Tibial artery (tissue), 4 donors: ENCODE measurements at regions not wholly inside any gene's neighbourhood (a gene's known extent, or its start where the extent isn't known, plus 50 kb on each side); places are given as distances from the start of the nearest gene placed in this dataset.

Experiments used
- DNase-seq, 2 donors: peaks; one replicate each; pipeline ENCODE4 v3.0.0-alpha.2; 2019
- H3K27ac ChIP-seq, 2 donors: fragments of 200-600 bp; sonication (generic) in 1 of 2; 1 replicate in 1 of 2; 2 replicates in 1 of 2; pipeline ENCODE4 v1.5.1; 2018 to 2019; ENCODE audit warnings: mild to moderate bottlenecking in 1 of 2
- H3K27me3 ChIP-seq, 2 donors: fragments of 200-600 bp; sonication (generic) in 1 of 2; one replicate each; pipeline versions ENCODE4 v1.5.1 to v1.6.0; 2016 to 2019
- H3K36me3 ChIP-seq, 3 donors: fragments of 200-600 bp; sonication (generic) in 2 of 3; one replicate each; pipeline ENCODE4 v1.5.1; 2016 to 2019; ENCODE audit warnings: mild to moderate bottlenecking in 2 of 3
- H3K4me1 ChIP-seq, 4 donors: fragments of 200-600 bp; sonication (generic) in 2 of 4; 1 replicate in 3 of 4; 2 replicates in 1 of 4; pipeline ENCODE4 v1.5.1; 2016 to 2019
- H3K4me3 ChIP-seq, 2 donors: fragments of 200-600 bp; sonication (generic) in 1 of 2; 1 replicate in 1 of 2; 2 replicates in 1 of 2; pipeline ENCODE4 v1.5.1; 2018 to 2019; ENCODE audit warnings: mild to moderate bottlenecking in 2 of 2
- H3K9me3 ChIP-seq, 3 donors: fragments of 200-600 bp; sonication (generic) in 1 of 3; one replicate each; pipeline ENCODE4 v1.5.1; 2016 to 2019
- intact Hi-C: fragments of 100-400 bp; cut with DNase I; formaldehyde crosslinking; loops from one replicate; pipeline ENCODE4 v1.15.0; 2023; ENCODE audit warnings: low total_unique reads
- TF ChIP-seq, protein P1 (sequence below), 2 experiments: fragments of 200-600 bp in 1 of 2; fragments of 450-650 bp in 1 of 2; IDR thresholded peaks; one replicate each; pipeline ENCODE4 v1.5.1; 2017 to 2019; ENCODE audit warnings: antibody characterized with exemption in 2 of 2, mild to moderate bottlenecking in 1 of 2, moderate library complexity in 1 of 2

DNA sequence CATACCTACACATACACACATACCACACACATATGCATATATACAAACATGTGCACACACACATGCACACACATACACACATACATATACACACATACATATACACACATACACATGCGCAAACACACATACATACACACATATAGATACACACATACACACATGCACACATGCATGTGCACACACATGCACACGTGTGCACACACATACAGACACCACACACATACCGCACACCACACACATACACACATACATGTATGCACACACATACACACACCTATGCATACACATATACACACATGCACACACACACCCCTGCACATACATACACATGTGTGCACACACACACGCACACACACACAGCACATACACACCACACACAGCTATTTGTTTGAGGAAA lies 236.5 kb downstream of the WDR11 start:
- Histone ChIP-seq H3K4me3 (no peak overlapping the region), H3K9me3 (no peaks in the 10 kb centered on the region), H3K36me3 (no peaks in the 10 kb centered on the region), H3K27me3 (peaks cover 0 to 3% of the 10 kb centered on the region in 2 donors), H3K4me1 (peaks cover 0 to 10% (median 0%) of the 10 kb centered on the region in 4 donors), H3K27ac (no peak overlapping the region)
- intact Hi-C loops = no loop called here
- DNase-seq = no peak
- TF ChIP-seq, protein P1, sequence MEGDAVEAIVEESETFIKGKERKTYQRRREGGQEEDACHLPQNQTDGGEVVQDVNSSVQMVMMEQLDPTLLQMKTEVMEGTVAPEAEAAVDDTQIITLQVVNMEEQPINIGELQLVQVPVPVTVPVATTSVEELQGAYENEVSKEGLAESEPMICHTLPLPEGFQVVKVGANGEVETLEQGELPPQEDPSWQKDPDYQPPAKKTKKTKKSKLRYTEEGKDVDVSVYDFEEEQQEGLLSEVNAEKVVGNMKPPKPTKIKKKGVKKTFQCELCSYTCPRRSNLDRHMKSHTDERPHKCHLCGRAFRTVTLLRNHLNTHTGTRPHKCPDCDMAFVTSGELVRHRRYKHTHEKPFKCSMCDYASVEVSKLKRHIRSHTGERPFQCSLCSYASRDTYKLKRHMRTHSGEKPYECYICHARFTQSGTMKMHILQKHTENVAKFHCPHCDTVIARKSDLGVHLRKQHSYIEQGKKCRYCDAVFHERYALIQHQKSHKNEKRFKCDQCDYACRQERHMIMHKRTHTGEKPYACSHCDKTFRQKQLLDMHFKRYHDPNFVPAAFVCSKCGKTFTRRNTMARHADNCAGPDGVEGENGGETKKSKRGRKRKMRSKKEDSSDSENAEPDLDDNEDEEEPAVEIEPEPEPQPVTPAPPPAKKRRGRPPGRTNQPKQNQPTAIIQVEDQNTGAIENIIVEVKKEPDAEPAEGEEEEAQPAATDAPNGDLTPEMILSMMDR (IDR thresholded peaks at IDR 0.05) = no peak

DNA sequence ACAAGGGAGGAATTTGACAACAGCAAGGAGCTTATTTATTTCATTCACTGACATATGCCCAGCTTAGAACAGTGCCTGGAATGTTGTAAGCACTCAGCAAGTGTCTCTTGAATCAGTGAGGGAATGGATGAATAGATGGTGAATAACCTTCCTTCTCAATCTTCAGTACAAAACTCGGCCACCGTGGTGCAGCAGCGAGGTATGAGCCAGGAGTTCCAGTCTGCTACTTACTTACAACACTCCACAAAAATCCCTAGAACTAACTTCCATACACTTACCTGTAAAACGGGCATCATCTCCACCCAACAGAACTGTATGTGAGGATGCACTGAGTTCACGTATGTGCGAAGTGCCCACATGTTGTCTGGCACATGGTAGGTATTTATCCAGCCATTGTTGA lies 237.4 kb downstream of the WDR11 start:
- Histone ChIP-seq H3K36me3 (no peaks in the 10 kb centered on the region), H3K4me3 (no peak overlapping the region), H3K27me3 (peaks cover 0 to 3% of the 10 kb centered on the region in 2 donors), H3K9me3 (no peaks in the 10 kb centered on the region), H3K4me1 (peaks cover 0 to 10% (median 0%) of the 10 kb centered on the region in 4 donors), H3K27ac (no peak overlapping the region)
- intact Hi-C loops = no loop called here
- TF ChIP-seq, protein P1 (IDR thresholded peaks at IDR 0.05) = no peak
- DNase-seq = no peak

DNA sequence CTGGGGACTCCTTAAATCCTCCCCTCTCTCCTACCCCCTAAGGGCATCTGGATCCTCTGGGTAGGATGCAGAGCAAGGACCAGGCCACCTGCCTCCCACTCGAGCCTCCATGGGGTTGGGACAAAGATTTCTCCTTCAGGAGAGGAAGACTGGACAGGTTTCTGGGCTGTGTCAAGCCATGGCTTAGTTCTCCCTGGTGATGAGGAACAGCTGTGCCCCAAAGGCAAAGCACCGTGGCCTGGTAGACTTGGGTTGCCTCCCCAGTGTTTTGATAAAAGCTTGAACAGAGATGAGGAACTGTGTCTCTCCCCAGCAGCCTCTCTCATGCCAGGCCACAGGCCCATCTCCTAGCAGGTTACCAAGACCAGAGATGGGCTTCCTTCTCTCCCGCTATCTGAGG lies 238.3 kb downstream of the WDR11 start:
- DNase-seq = no peak
- Histone ChIP-seq H3K27me3 (no peaks in the 10 kb centered on the region), H3K9me3 (no peaks in the 10 kb centered on the region), H3K4me1 (peaks cover 0 to 10% (median 0%) of the 10 kb centered on the region in 4 donors), H3K36me3 (no peaks in the 10 kb centered on the region), H3K27ac (no peak overlapping the region), H3K4me3 (no peak overlapping the region)
- TF ChIP-seq, protein P1 (IDR thresholded peaks at IDR 0.05) = no peak
- intact Hi-C loops = no loop called here

DNA sequence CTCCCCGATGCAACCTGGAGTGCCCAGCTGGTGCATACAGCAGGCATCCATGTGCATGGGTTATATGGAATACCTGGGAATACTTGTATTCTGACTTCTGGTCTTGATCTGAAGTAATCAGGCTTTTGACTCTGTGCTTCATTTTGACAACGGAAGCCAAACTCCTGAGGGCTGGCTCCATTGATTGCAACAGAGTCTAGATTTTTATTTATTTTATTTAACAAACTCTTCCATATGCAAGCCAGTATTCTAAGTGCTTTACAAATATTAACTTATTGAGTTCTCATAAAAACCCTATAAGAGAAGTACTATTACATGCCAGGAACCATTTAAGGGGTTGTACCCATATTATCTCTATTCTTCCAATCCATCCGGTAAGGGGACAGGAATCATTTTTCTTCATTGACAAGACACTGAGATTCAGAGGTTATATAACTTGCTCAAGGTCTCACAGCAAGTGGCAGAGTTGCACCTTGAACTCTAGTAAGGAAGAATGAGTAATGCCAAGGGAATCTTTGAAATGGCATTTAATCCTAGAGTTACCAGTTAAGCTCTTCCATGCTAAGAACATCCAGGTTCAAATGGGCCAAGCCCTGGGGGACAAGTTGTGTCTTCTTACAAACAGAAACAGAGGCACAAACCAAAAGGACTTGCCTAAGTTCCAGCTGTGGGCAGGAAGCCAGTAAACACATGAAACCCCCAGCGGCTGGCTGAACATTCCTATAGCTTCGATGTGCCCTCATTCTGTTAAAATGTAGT lies 241.0 kb downstream of the WDR11 start:
- intact Hi-C loops = no loop called here
- Histone ChIP-seq H3K36me3 (no peaks in the 10 kb centered on the region), H3K27me3 (no peaks in the 10 kb centered on the region), H3K9me3 (no peaks in the 10 kb centered on the region), H3K4me3 (no peak overlapping the region), H3K4me1 (peaks cover 0 to 10% (median 0%) of the 10 kb centered on the region in 4 donors), H3K27ac (no peak overlapping the region)
- TF ChIP-seq, protein P1 (IDR thresholded peaks at IDR 0.05) = no peak
- no peak for DNase-seq

DNA sequence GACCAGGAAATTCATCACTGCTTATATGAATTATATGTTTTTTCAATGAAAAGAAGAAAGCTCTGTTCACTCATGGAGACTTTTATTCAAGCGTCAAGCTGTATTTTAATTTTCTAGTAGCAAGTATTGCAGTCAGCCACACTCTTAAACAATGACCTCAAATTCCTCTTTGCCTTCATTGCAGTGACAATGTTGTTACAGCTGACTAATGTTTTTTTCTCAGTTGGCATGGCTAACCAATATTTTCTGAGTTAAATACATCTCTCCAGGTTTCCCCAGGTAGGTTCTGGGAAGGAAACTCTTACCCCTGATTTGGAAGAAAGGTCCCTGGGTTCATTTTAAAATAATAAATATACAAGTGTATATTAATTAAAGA lies 241.5 kb downstream of the WDR11 start:
- Histone ChIP-seq H3K27me3 (no peaks in the 10 kb centered on the region), H3K27ac (no peak overlapping the region), H3K4me1 (peaks cover 0 to 10% (median 0%) of the 10 kb centered on the region in 4 donors), H3K36me3 (no peaks in the 10 kb centered on the region), H3K4me3 (no peak overlapping the region), H3K9me3 (no peaks in the 10 kb centered on the region)
- TF ChIP-seq, protein P1 (IDR thresholded peaks at IDR 0.05) = no peak
- no peak for DNase-seq
- intact Hi-C loops = no loop called here
